HG02981 (cell line): ENCODE measurements at regions not wholly inside any gene's neighbourhood (a gene's known extent, or its start where the extent isn't known, plus 50 kb on each side); places are given as distances from the start of the nearest gene placed in this dataset.
"Not testable (repeated sequence)": the region's sequence is repeated elsewhere in the genome, so short reads cannot be mapped to it uniquely, and the experiment has no call there.

Experiments used
- ATAC-seq: cut with Tn5 transposase; IDR thresholded peaks from one replicate; pipeline ENCODE4 v1.9.1; 2021; ENCODE audit warnings: mild to moderate bottlenecking, moderate library complexity; ENCODE audit not compliant: unreplicated experiment

GRCh38 chr12:22115711-22116110, 69.7 kb downstream of the CMAS start:
- no peak for ATAC-seq

- ATAC-seq: no peak
These were observed 70.4 kb downstream of the CMAS start for GRCh38 chr12:22116376-22116775.

GRCh38 chr12:22117563-22118237, 71.7 kb downstream of the CMAS start:
- no peak for ATAC-seq

GRCh38 chr12:22118238-22118790, 72.3 kb downstream of the CMAS start:
- ATAC-seq: no peak

GRCh38 chr12:22121224-22121623, 75.2 kb downstream of the CMAS start:
- ATAC-seq: peak; percentile 52

- no peak for ATAC-seq
These were observed 76.3 kb downstream of the CMAS start for GRCh38 chr12:22122359-22122758.

GRCh38 chr12:22124987-22125386, 79.0 kb downstream of the CMAS start:
- ATAC-seq: no peak

- not testable (repeated sequence) for ATAC-seq
These were observed 80.1 kb downstream of the CMAS start for GRCh38 chr12:22126101-22126500.

- no peak for ATAC-seq
These were observed 80.7 kb downstream of the CMAS start for GRCh38 chr12:22126758-22127157.

GRCh38 chr12:22130671-22131070, 84.7 kb downstream of the CMAS start:
- no peak for ATAC-seq

GRCh38 chr12:22136604-22137117, 90.6 kb downstream of the CMAS start:
- ATAC-seq: not testable (repeated sequence)
